GM18517 (cell line): ENCODE measurements at regions not wholly inside any gene's neighbourhood (a gene's known extent, or its start where the extent isn't known, plus 50 kb on each side); places are given as distances from the start of the nearest gene placed in this dataset.

Experiments
- ATAC-seq: cut with Tn5 transposase; IDR thresholded peaks from one replicate; pipeline ENCODE4 v1.9.1; 2021; ENCODE audit warnings: mild to moderate bottlenecking, moderate library complexity; ENCODE audit not compliant: unreplicated experiment

DNA sequence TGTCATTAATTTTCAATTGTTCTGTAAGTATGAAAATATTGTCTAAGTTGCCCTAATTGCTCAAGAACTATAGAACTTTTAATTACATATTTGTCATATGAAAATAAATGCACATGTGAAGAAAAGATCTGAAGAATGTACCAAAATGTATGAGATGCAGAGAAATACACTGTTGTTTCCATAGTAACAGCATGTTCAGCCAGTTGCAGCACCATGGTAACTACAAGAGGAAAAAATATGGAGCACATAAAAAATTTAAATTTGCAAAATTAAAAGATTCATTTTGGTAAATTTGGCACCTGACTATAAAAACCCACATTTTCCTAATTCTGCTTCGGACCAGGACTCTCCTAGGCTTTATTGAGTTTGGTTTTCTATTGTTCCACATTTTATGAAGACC is 1170.0 kb upstream of the MIR17HG start:
- ATAC-seq: no peak

DNA sequence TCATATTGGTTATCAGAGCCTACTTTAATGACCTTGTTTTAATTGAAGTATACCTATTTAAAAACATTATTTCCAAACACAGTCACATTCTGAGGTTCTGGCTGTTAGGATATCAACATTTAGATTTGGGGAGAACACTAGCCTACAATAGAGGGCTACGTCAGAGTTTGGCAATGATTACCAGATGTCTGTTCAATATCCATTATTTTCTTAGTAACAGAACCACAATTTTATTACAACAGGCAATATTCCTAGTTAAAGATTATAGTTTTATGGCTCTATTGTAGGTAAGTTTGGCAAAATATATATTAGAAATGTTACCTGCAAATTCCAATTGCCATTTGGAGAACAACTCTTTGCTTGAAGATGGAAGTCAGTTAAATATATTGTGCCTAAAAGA is 1163.1 kb upstream of the MIR17HG start:
- no peak for ATAC-seq

DNA sequence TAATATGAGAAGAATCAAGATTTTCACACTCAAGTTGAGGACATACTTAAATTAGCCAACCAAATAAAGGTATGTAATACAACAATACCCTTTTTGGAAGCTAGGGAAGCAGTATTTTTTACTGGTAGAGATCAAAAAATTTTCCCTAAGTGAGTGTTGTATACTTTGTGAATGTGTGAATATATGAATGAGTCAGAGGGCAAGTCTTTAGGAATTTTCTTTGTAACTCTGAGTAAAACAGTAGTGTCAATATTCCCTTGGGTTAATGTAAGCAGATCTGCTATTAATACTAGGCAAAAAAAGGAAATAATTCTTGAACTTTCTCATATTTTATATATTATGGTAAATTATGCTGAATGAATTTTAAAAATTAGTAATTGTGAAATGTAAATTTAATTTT is 1161.8 kb upstream of the MIR17HG start:
- no peak for ATAC-seq

DNA sequence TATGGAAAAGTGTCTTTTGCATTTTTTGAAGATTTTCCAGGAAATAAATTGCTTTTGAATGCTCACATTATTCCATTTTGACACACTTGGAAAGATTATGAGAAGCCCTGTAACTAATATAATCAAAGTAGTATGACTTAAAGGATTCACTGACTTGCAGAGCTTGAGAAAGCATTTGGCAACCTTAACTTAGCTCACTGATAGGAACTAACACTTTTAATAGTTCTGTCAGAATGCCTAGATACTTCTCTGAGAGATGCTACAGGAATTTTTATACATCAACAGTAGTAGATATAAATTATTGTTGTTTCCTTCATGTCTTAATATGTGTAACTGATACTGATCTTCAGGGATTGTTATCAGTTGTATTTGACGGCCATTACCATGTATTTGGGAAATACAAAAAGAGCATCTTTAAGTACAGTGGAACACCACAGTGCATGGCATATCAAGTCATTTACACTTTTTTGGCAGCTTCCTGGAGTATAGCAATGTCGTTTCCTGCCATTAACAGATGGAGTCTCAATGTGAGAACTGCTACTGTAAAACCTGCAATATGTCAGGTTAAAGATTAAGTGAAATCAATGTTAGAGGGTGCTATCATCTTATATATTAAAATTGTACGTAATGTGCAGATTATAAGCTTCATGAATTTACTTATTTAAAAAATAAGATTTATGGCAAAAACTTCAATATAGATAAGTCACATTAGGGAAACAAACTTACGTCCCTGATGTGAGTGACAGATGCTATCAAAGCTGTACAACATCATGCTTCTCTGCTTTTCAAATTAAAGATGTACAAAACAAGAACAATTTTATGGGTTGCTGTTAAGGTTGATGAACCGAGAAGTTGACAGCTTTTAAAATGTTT is 1159.8 kb upstream of the MIR17HG start:
- ATAC-seq: no peak

DNA sequence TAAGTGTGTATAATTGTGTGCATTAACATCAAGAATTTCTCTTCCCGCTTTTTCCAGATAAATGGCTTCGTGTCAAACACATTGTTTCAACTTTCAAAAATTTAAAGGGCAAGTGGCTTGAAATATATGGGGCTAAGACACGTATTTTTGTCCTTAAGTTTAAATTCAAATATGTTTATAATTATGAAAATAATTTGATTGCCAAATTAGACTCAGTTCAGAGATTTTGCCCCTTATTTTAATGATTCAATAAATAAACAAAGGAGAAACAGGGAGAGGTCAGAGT is 1159.2 kb upstream of the MIR17HG start:
- ATAC-seq: no peak

DNA sequence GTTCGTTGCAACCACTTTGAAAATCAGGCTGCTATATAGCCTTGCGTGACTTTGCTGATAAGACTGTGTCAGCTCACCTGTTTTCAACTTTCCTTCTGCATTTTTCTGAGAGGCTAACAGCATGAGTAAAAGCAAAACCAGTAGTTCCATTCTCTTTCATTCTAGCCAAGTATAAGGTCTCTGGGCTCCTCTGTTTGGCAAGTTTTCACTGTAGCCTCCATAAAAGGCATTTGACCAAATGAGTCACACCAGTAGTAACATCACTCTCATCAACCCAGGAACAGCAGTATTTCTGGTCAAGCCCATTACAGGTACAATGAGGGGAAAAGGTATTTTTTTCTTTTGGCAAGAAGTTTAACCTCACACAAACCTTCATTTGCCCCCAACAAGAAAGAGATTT is 1149.8 kb upstream of the MIR17HG start:
- no peak for ATAC-seq

GRCh38 chr13:90201202-90201601 is 1146.3 kb upstream of the MIR17HG start:
- ATAC-seq: no peak

GRCh38 chr13:90201676-90202460 is 1145.6 kb upstream of the MIR17HG start:
- ATAC-seq: no peak

DNA sequence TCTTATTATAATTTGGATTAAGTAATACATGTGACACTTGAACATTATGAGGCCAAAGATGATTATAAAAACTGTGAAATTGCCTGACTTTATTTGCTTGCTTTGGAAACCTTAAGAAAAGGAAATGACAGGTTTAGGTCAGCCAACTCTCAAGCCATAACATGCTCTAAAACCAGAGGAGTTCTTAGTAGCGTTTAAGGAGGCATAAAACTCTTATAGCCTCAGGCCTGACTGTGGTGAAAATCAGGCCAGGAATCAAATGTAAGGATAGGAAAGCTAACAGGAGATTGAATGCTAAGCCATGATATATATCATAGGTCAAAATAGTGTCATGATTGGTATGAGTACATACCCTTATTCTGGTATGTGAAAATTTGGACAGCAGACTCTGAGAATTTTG is 1142.4 kb upstream of the MIR17HG start:
- no peak for ATAC-seq

GRCh38 chr13:90205911-90206310 is 1141.6 kb upstream of the MIR17HG start:
- ATAC-seq: no peak

DNA sequence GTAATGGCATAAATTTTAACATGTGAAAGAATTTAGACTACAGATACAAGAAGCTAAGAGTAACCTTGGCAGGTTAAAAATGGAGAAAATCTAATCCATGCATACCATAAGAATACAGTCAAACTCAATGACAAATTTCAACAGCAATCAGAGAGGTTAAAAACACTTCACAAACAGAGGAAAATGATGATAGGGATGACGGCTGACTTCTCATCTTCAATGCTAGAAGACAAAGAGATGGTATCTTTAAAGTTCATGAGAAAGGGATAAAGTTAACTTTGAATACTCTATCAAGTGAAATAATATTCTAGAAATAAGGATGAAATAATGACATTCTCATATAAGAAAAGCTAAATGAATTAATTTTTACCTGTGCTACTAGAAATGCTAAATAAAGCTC is 1130.2 kb upstream of the MIR17HG start:
- ATAC-seq: no peak

DNA sequence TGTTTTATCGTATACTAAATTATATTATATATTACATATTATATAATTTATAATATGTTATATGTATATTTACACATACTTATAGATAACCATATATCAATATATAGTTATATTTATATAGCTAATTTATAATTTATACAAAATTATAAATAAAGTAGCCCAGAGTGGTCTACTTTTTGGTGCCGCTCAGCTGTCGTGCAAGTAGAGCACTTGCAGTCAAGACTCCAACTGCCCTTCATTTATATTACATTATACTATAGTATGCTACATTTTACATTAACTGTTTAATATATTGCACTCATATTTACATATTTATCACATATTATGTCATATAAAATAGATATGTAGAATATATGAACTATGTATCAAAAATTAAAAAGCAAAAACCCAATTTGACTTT is 1124.7 kb upstream of the MIR17HG start:
- ATAC-seq: no peak

GRCh38 chr13:90230311-90230710 is 1117.2 kb upstream of the MIR17HG start:
- ATAC-seq: no peak

DNA sequence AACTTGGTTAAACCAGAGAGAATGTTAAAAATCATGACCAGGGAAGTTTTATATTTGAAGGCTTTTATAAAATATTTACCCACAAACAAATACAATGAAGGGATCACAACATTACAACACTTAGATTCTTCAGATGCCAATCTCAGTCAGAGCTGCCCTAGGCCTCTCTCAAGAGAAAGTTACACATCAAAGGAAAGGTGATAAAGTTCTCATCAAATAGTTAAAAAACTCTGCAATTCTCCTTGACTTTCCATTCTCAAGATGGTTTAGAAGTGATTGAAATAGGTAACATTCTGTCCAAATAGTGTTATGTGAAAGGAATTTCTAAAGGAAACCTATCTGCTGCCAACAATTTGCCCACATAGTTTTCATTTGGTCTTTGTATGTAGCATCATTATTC is 1115.2 kb upstream of the MIR17HG start:
- no peak for ATAC-seq

DNA sequence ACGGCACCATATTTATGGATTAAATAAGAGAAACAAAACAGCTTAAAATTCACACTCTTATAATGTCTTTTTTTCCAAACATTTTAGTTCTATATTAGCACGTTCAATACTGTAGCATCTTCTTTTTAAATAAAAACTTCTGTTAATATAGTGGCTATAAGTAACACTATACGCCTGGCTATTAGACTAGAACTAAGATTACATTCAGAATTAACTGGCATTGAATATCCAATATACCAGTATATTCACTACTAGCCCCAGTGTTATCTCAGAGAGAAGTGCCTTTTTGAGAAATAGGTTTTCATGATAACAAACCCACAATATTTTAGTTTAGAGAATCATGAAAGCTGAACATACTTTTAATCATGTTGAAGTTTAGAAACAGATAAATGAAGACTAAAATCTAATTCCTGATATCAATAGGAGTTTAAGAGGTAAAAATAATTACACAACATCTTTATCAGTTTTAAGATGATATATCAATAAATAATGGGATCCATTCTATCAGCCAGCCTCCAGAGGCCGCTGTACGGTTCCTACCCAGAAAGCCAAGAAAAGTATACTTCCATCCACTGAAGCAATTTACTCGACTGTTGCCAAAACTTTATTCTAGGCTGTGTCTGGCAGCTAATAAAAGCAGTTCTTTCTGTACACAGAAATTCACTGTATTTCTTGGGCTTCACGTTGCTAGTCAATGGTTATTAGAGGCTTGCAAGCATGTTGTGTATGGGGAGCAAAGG is 1113.4 kb upstream of the MIR17HG start:
- ATAC-seq: no peak

DNA sequence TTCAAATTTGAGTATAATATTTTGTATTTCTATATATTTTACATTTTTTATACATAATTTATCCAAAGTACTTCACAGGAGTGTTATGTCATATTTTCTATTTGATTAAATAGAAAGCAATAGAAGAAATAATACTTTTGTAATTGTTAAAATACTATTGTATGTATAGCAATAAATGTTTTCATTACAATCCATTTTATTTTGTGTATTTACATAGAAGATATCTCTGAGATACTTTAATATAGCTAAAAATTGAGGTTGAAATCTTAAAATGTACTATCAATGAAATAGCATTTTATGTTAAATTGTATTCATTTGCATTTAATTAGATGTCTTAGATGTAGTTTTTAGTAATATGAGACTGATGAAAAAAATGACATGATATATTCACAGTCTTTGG is 1109.6 kb upstream of the MIR17HG start:
- no peak for ATAC-seq

GRCh38 chr13:90238413-90238812 is 1109.1 kb upstream of the MIR17HG start:
- no peak for ATAC-seq

DNA sequence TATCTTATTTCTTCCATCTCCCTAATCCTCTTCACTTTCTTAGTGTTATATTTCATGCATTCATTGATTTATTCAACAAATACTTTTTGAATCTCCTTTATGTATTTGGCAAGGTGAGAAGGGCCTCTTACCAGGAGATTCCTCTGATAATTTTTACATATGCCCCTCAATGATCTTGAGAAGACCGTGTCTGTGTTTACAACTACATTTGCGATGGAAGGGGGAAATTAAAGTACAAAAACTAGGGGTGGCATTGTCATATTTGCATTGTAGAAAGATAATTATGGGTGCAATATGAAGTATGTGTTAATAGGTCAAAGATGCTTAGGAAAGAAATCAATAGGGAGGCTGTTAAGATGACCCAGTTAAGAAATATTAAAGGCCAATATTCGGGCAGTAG is 1108.4 kb upstream of the MIR17HG start:
- ATAC-seq: no peak

GRCh38 chr13:90246005-90246404 is 1101.5 kb upstream of the MIR17HG start:
- no peak for ATAC-seq

DNA sequence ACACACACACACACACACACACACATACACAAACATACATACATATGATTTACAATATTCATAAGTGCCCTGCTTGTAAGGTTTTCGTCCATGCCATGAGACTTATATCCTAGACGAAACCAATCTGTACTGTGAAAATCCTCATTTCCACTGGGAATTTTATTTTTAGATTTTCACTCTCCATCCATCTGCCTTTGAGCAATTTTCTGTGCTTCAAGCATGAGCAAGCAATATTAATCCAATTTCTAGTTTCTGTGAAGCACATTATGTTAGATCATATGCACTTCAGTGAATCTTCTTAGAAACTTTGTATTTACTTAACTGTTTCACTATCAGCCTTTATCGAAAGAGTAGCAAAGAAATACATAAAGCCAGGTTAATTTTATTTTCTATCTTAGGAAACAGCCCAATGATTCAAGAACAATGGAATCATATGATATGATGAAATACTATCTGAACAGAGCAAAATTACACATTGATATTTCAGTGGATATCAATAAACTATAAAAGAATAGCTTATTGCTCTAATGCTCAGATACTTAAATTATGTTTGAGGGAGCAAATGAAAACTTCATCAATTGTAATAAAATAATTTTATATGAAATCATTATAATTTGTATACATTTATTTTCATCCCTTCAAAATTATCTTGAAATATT is 1100.7 kb upstream of the MIR17HG start:
- ATAC-seq: no peak

DNA sequence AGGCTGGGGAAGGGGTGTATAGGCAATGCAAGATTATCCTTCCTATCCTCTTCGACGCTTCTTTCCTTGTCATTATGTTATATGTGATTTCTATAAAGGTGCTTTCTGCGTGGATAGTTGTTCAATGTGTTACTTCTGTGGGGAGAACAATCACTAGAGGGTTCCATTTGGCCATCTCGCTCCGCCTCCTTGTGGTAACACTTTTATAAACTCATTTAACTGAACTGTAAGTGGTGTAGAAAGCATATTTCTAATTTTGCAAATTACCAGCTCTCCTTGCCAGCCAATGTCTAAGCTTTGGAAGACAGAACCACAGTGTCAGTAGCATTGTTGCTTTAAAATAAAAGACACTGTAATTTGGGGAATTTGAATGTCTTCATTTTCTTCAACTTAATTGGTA is 1093.7 kb upstream of the MIR17HG start:
- no peak for ATAC-seq
